ENCODE measurements at regions not wholly inside any gene's neighbourhood (a gene's known extent, or its start where the extent isn't known, plus 50 kb on each side); places are given as distances from the start of the nearest gene placed in this dataset.

GRCh38 chr6:80540700-80541099 is 434.2 kb downstream of the BCKDHB start:
- no peak for TF ChIP-seq CTCF (IDR thresholded peaks at IDR 0.05)
- no peak for TF ChIP-seq POLR2AphosphoS5 (IDR thresholded peaks at IDR 0.05)

Measured in esophagus muscularis mucosa (tissue), 3 donors.